ENCODE measurements at regions not wholly inside any gene's neighbourhood (a gene's known extent, or its start where the extent isn't known, plus 50 kb on each side); places are given as distances from the start of the nearest gene placed in this dataset.
"Not testable (repeated sequence)": the region's sequence is repeated elsewhere in the genome, so short reads cannot be mapped to it uniquely, and the experiment has no call there.

DNA sequence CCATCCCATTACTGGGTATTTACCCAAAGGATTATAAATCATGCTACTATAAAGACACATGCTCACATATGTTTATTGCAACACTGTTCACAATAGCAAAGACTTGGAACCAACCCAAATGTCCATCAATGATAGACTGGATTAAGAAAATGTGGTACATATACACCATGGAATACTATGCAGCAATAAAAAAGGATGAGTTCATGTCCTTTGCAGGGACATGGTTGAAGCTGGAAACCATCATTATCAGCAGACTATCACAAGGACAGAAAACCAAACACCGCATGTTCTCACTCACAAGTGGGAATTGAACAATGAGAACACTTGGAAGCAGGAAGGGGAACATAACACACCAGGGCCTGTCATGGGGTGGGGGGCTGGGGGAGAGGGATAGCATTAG is 249.6 kb upstream of the RASGRP1 start:
- H3K4me1 Mint-ChIP-seq, H3K9me3 Mint-ChIP-seq, H3K27ac Mint-ChIP-seq, DNase-seq, H3K4me3 Mint-ChIP-seq, H3K36me3 Mint-ChIP-seq: not testable (repeated sequence)
- H3K27me3 Mint-ChIP-seq (ENCODE audit: low read depth in 3 of 3), result peaks cover 1 to 10% (median 3%) of the 10 kb centered on the region in 3 donors

DNA sequence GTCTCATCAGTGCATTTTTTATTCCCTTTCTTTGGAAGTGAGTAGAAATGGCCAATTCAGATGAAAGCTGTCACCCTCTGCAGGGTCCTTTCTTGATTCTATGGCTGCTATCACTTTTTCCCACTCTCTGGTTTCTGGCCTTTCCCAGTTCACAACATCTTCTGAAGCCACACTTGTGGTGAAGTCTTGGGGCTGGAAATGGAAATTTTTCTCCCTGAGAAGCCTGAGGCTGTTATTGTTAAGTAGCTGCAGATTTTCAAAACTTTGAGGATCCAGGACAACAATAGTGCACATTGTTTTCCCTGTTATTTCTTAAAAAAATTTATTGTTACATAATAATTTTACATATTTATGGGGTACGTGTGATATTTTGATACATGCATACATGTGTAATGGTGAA is 250.3 kb upstream of the RASGRP1 start:
- Mint-ChIP-seq H3K4me1 (peaks cover 0 to 2% of the 10 kb centered on the region in 2 donors), H3K27me3 (ENCODE audit: low read depth in 3 of 3) (peaks cover 1 to 10% (median 3%) of the 10 kb centered on the region in 3 donors), H3K36me3 (no peaks in the 10 kb centered on the region), H3K4me3 (no peak overlapping the region), H3K9me3 (no peaks in the 10 kb centered on the region), H3K27ac (no peak overlapping the region)
- no peak for DNase-seq

GRCh38 chr15:38817427-38818156 is 253.0 kb upstream of the RASGRP1 start:
- no peaks in the 10 kb centered on the region for H3K36me3 Mint-ChIP-seq
- peak; percentile 61 to 69 (median 62) for DNase-seq
- H3K27ac Mint-ChIP-seq, result no peak overlapping the region
- H3K27me3 Mint-ChIP-seq (ENCODE audit: low read depth in 3 of 3), result peaks cover 1 to 8% (median 4%) of the 10 kb centered on the region in 3 donors
- H3K4me3 Mint-ChIP-seq, result no peak overlapping the region
- H3K4me1 Mint-ChIP-seq, result peaks cover 0 to 2% of the 10 kb centered on the region in 2 donors
- no peaks in the 10 kb centered on the region for H3K9me3 Mint-ChIP-seq

- H3K27ac Mint-ChIP-seq, result no peak overlapping the region
- DNase-seq, result no peak
- H3K27me3 Mint-ChIP-seq (ENCODE audit: low read depth in 3 of 3), result peaks cover 1 to 7% (median 4%) of the 10 kb centered on the region in 3 donors
- H3K36me3 Mint-ChIP-seq, result no peaks in the 10 kb centered on the region
- no peak overlapping the region for H3K4me3 Mint-ChIP-seq
- no peaks in the 10 kb centered on the region for H3K9me3 Mint-ChIP-seq
- peaks cover 0 to 2% of the 10 kb centered on the region in 2 donors for H3K4me1 Mint-ChIP-seq
Measured at GRCh38 chr15:38818157-38818790, 253.7 kb upstream of the RASGRP1 start.

DNA sequence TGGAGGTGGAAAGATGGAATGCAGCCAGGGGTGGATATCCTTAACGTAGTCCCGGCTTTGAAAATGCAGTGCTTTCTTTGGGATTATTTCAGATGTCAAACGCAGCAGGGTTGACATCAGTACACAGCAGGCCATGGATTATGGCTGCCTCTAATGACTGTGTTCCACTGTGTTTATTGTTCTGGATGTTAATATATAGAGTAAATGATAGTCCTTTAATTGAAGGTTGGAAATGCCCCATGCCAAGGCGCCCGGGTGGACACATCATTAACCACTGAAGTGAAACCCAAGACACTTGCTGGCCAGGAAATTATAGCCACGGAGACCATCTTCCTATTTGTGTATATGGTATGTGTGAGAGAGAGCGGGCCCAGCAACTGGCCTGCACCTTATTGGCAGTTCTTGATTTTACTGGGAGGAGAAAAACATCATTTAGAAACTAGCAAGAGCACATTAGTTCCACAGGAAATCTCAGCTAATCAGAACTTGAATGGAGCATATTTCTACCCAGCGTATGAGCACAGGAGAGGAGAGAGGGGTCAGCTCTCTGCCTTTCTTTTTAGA is 254.9 kb upstream of the RASGRP1 start:
- DNase-seq, result no peak
- Mint-ChIP-seq H3K4me3 (no peak overlapping the region), H3K9me3 (no peaks in the 10 kb centered on the region), H3K27me3 (ENCODE audit: low read depth in 3 of 3) (peaks cover 1 to 4% (median 3%) of the 10 kb centered on the region in 3 donors), H3K36me3 (no peaks in the 10 kb centered on the region), H3K4me1 (peaks cover 0 to 2% of the 10 kb centered on the region in 2 donors), H3K27ac (no peak overlapping the region)

DNA sequence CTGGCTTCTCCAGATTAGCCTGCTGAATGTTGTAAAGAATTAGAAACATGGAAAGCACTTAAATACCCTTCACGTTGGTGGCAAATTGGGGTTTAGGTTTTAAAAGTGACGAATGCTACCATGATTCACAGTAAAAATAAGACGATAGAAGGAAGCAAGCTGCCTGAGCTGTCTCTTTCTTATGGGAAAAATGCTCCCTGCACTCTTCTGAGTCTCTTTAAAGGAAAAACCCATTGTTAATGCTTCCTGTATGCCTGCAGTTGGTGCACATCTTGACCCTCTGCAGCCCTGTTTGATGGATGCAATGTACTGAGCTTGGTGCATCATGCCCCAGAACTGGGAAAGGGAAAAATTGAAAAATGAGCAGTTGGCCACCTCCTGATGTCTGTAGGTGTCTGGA is 258.6 kb upstream of the RASGRP1 start:
- Mint-ChIP-seq H3K27me3 (ENCODE audit: low read depth in 3 of 3) (peaks cover 0 to 1% (median 0%) of the 10 kb centered on the region in 3 donors), H3K27ac (no peak overlapping the region), H3K36me3 (no peaks in the 10 kb centered on the region), H3K4me1 (no peaks in the 10 kb centered on the region), H3K9me3 (no peaks in the 10 kb centered on the region), H3K4me3 (no peak overlapping the region)
- no peak for DNase-seq

DNA sequence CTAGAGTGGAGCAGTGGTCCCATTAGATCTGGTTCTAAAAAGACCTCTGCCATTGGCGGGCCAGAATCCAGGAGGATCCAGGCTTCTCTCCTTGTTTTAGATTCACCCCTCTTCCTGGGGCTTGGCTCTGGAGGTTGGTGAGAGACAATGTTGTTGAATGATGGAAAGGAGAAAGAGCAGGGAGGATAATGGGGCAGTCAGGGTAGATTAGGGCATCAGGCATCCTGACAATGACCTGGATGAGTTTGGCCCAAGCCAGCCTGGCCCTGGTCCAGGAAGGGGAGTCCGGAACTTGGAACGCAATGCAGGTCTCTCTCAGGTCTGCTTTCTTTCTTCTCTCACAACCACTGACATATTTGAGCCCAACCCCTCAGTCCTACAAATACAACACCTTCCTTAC is 260.1 kb upstream of the RASGRP1 start:
- Mint-ChIP-seq H3K9me3 (no peaks in the 10 kb centered on the region), H3K27me3 (ENCODE audit: low read depth in 3 of 3) (peaks cover 0 to 1% (median 0%) of the 10 kb centered on the region in 3 donors), H3K27ac (no peak overlapping the region), H3K4me1 (no peaks in the 10 kb centered on the region), H3K36me3 (no peaks in the 10 kb centered on the region), H3K4me3 (no peak overlapping the region)
- no peak for DNase-seq

GRCh38 chr15:38826880-38827279 is 262.3 kb upstream of the RASGRP1 start:
- no peak overlapping the region for H3K4me3 Mint-ChIP-seq
- no peak overlapping the region for H3K27ac Mint-ChIP-seq
- peaks cover 0 to under 1% (median 0%) of the 10 kb centered on the region in 6 donors for H3K9me3 Mint-ChIP-seq
- H3K4me1 Mint-ChIP-seq, result no peaks in the 10 kb centered on the region
- no peaks in the 10 kb centered on the region for H3K27me3 Mint-ChIP-seq (ENCODE audit: low read depth in 3 of 3)
- no peaks in the 10 kb centered on the region for H3K36me3 Mint-ChIP-seq
- no peak for DNase-seq

GRCh38 chr15:38828031-38828532 is 263.5 kb upstream of the RASGRP1 start:
- Mint-ChIP-seq H3K4me1 (no peaks in the 10 kb centered on the region), H3K36me3 (no peaks in the 10 kb centered on the region)

DNA sequence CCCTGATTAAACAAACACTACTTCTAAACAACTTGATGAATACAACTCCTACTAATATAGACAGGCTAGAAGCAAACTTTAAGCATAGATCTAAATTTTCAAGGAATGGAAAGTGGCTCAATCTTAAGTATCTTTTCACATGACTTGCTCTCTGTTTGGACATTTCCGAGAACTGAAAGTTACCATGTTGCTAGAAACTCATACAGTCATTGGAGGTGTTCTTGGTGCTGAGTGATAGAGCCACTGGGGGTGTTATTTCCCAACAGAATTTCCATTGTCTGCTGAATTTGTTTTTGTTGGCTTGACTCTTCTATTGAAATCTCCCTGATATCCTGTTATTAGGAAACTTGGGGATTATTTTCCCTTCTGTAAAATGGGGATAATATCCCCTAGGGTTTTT is 264.5 kb upstream of the RASGRP1 start:
- H3K27me3 Mint-ChIP-seq (ENCODE audit: low read depth in 3 of 3), result peaks cover 0 to 8% (median 2%) of the 10 kb centered on the region in 3 donors
- H3K4me3 Mint-ChIP-seq, result no peak overlapping the region
- no peaks in the 10 kb centered on the region for H3K4me1 Mint-ChIP-seq
- H3K9me3 Mint-ChIP-seq, result peaks cover 0 to 15% (median 5%) of the 10 kb centered on the region in 6 donors
- H3K36me3 Mint-ChIP-seq, result peaks cover 0 to 6% (median 0%) of the 10 kb centered on the region in 3 donors
- no peak for DNase-seq
- no peak overlapping the region for H3K27ac Mint-ChIP-seq

More at GRCh38 chr15:38828031-38828532, 263.5 kb upstream of the RASGRP1 start:
- H3K27ac Mint-ChIP-seq, result no peak overlapping the region
- H3K27me3 Mint-ChIP-seq (ENCODE audit: low read depth in 3 of 3), result peaks cover 0 to 3% (median 2%) of the 10 kb centered on the region in 3 donors
- peaks cover 0 to 8% (median 2%) of the 10 kb centered on the region in 6 donors for H3K9me3 Mint-ChIP-seq
- no peak overlapping the region for H3K4me3 Mint-ChIP-seq
- no peak for DNase-seq

DNA sequence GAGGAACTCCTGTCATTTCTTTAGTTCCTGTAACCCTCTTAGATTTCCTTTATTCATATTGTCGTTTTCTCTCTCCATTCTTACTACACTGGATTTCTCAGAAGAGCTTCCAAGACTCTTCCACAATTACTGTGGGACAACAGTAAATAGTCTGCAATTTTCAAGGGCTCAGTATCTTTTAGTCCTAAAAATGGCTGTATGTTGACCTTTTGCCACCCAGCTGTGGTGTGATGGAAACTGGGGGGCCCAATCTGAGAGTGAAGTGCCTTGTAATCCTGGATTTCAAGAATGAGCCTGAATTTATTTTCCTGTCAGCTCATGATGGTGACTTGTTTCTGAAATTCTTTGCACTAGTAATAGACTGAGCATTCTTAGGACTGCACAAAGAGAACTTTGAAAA is 277.6 kb upstream of the RASGRP1 start:
- H3K27me3 Mint-ChIP-seq (ENCODE audit: low read depth in 3 of 3), result peaks cover 0 to 15% (median 7%) of the 10 kb centered on the region in 3 donors
- no peaks in the 10 kb centered on the region for H3K9me3 Mint-ChIP-seq
- H3K27ac Mint-ChIP-seq, result no peak overlapping the region
- H3K4me3 Mint-ChIP-seq, result no peak overlapping the region
- no peak for DNase-seq
- H3K4me1 Mint-ChIP-seq, result no peaks in the 10 kb centered on the region
- no peaks in the 10 kb centered on the region for H3K36me3 Mint-ChIP-seq

DNA sequence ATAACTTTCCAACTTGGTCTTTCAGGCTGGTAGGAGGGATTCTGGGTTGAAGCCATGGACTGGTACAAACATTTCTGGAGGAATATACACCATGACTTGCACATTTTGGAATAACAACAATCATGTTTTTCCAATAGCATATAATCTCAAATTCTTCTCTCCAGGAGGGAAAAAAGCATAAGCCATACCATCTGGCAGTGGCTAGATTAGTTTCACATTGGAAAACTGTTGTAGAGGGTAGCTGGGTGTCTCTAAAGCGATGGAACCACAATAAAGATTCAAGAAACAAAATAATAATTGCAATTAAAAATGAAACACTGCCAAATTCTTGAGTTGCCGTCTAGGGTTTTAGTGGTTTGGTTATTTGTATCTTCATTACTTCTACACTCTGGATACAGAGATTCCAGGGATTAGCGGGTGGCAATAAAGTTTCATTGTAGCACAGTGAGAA is 278.5 kb upstream of the RASGRP1 start:
- Mint-ChIP-seq H3K9me3 (no peaks in the 10 kb centered on the region), H3K27me3 (ENCODE audit: low read depth in 3 of 3) (peaks cover 0 to 12% (median 7%) of the 10 kb centered on the region in 3 donors), H3K4me3 (no peak overlapping the region), H3K27ac (no peak overlapping the region), H3K36me3 (no peaks in the 10 kb centered on the region), H3K4me1 (no peaks in the 10 kb centered on the region)
- DNase-seq, result no peak

DNA sequence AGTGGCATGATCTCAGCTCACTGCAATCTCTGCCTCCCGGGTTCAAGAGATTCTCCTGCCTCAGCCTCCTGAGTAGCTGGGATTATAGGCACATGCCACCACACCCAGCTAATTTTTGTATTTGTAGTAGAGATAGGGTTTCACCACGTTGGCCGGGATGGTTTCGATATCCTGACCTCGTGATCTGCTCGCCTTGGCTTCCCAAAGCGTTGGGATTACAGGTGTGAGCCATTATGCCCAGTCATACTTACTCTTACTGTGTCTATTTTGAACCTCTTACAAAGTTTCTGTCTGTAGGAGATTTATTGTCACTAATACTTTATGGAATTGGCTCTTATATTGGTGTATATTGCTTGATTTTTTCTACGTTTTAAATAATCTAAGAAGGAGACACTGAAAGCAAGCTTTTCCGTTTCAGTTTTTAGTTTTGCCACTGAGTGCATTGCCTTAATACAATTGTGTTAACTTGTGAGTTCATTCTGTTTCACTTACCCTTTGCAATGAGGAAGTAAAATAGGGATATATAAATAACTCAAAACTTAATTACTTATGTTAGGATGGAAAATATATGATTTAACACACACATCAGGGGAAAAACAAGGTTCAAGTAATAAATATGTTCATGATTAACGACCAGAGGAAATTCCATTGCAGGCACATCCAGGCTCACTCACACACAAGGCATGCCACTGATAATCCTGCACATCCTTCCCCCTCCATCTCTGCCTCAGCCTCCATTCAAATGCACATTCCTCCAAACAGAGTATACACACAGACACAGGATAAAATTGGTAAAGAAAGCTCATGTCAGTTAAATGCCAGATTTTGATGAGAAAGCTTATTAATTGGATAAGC is 279.3 kb upstream of the RASGRP1 start:
- Mint-ChIP-seq H3K27ac (no peak overlapping the region), H3K4me3 (no peak overlapping the region), H3K27me3 (ENCODE audit: low read depth in 3 of 3) (peaks cover 0 to 12% (median 9%) of the 10 kb centered on the region in 3 donors), H3K9me3 (no peaks in the 10 kb centered on the region), H3K4me1 (no peaks in the 10 kb centered on the region), H3K36me3 (no peaks in the 10 kb centered on the region)
- no peak for DNase-seq
